ENCODE measurements at regions not wholly inside any gene's neighbourhood (a gene's known extent, or its start where the extent isn't known, plus 50 kb on each side); places are given as distances from the start of the nearest gene placed in this dataset.
A peak's percentile ranks its signal among the peaks of the same experiment; 100 is the strongest.

DNA sequence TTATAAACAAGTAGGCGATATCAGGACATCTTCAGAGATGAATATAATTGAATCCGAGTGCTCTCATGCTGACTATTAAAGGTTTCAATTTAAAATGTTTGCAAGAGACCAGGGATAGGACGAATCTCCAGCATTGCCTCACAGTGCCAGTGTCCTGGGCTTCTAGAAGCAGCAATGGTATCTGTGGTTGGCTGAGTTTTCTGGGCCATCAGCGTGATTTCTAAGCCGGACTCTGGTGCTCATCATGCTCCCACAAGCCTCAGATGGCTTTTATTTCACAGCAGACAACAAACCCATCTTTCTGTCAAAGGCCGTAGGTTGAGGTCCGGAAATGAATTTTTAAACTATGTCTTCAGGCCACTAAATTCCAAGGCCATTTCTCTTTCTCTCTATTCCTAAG is 187.7 kb downstream of the FOXO1 start (continued):
- TF ChIP-seq, protein P1, sequence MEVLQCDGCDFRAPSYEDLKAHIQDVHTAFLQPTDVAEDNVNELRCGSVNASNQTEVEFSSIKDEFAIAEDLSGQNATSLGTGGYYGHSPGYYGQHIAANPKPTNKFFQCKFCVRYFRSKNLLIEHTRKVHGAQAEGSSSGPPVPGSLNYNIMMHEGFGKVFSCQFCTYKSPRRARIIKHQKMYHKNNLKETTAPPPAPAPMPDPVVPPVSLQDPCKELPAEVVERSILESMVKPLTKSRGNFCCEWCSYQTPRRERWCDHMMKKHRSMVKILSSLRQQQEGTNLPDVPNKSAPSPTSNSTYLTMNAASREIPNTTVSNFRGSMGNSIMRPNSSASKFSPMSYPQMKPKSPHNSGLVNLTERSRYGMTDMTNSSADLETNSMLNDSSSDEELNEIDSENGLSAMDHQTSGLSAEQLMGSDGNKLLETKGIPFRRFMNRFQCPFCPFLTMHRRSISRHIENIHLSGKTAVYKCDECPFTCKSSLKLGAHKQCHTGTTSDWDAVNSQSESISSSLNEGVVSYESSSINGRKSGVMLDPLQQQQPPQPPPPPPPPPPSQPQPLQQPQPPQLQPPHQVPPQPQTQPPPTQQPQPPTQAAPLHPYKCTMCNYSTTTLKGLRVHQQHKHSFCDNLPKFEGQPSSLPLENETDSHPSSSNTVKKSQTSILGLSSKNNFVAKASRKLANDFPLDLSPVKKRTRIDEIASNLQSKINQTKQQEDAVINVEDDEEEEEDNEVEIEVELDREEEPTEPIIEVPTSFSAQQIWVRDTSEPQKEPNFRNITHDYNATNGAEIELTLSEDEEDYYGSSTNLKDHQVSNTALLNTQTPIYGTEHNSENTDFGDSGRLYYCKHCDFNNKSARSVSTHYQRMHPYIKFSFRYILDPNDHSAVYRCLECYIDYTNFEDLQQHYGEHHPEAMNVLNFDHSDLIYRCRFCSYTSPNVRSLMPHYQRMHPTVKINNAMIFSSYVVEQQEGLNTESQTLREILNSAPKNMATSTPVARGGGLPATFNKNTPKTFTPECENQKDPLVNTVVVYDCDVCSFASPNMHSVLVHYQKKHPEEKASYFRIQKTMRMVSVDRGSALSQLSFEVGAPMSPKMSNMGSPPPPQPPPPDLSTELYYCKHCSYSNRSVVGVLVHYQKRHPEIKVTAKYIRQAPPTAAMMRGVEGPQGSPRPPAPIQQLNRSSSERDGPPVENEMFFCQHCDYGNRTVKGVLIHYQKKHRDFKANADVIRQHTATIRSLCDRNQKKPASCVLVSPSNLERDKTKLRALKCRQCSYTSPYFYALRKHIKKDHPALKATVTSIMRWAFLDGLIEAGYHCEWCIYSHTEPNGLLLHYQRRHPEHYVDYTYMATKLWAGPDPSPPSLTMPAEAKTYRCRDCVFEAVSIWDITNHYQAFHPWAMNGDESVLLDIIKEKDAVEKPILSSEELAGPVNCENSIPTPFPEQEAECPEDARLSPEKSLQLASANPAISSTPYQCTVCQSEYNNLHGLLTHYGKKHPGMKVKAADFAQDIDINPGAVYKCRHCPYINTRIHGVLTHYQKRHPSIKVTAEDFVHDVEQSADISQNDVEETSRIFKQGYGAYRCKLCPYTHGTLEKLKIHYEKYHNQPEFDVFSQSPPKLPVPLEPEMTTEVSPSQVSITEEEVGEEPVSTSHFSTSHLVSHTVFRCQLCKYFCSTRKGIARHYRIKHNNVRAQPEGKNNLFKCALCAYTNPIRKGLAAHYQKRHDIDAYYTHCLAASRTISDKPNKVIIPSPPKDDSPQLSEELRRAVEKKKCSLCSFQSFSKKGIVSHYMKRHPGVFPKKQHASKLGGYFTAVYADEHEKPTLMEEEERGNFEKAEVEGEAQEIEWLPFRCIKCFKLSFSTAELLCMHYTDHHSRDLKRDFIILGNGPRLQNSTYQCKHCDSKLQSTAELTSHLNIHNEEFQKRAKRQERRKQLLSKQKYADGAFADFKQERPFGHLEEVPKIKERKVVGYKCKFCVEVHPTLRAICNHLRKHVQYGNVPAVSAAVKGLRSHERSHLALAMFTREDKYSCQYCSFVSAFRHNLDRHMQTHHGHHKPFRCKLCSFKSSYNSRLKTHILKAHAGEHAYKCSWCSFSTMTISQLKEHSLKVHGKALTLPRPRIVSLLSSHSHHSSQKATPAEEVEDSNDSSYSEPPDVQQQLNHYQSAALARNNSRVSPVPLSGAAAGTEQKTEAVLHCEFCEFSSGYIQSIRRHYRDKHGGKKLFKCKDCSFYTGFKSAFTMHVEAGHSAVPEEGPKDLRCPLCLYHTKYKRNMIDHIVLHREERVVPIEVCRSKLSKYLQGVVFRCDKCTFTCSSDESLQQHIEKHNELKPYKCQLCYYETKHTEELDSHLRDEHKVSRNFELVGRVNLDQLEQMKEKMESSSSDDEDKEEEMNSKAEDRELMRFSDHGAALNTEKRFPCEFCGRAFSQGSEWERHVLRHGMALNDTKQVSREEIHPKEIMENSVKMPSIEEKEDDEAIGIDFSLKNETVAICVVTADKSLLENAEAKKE (CRISPR knock-in tag; IDR thresholded peaks at IDR 0.05): no peak

DNA sequence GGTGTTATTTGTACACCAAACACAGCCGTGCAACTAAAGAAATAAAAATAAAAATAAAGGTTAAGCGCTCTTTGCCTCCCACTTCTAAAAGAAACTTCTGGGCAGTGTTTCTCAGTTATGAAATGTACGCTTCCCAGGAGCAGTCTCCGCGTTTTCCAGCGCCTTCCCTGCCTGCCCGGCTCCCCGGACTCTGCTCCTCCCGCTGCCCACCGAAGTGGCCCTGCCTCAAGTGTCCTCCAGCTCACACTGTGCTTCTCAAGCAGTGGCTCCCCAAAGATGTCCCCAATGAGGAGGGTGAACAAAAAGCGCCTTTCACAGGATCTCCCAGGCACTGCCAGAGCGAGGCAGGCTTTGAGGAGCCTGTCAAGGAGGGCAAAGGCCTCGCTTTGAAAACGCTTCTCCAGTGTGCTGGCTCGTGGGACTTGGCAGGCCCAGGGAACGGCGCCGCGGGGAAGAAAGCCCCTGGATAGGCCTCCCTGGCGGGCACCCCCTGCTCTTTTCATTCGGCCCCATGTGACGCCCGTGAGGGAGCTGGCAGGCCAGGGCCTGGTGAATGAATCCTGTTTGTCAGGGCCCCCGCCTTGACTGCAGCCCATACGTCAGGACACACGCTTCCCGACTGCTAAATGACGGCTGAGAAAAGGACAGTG is 187.1 kb downstream of the FOXO1 start:
- peak; percentile 48 for ATAC-seq
- Mint-ChIP-seq H3K4me3 (no peak overlapping the region), H3K9me3 (no peaks in the 10 kb centered on the region; the same call in 2 of the 3 replicates), H3K36me3 (ENCODE audit: low read depth) (no peaks in the 10 kb centered on the region; the same call in 2 of the 3 replicates), H3K27me3 (ENCODE audit: insufficient read depth, low read depth, poor library complexity) (peaks cover 13% of the 10 kb centered on the region), H3K27ac (0 out of 2 replicates have a peak overlapping the region, but pooled peaks have one; percentile 69), H3K4me1 (peaks cover 45% of the 10 kb centered on the region)
- Histone ChIP-seq H3K79me2 (replicated peaks; ENCODE audit: insufficient read depth) (no peaks in the 10 kb centered on the region), H2AFZ (no peak overlapping the region), H3K4me1 (ENCODE audit: insufficient read depth) (peaks cover 13% of the 10 kb centered on the region), H3K4me2 (no peak overlapping the region), H3F3A (replicated peaks; ENCODE audit: low read depth) (no peaks in the 10 kb centered on the region), H3K9me2 (ENCODE audit: insufficient read depth) (no peaks in the 10 kb centered on the region), H3K27ac (ENCODE audit: low read depth) (no peak overlapping the region), H3K4me3 (no peak overlapping the region), H3K36me3 (ENCODE audit: insufficient read depth) (no peaks in the 10 kb centered on the region), H4K20me1 (replicated peaks; ENCODE audit: insufficient read depth) (no peaks in the 10 kb centered on the region), H3K27me3 (ENCODE audit: insufficient read depth) (no peaks in the 10 kb centered on the region)
- DNase-seq (ENCODE audit: low spot score): no peak
- TF ChIP-seq, protein P2, sequence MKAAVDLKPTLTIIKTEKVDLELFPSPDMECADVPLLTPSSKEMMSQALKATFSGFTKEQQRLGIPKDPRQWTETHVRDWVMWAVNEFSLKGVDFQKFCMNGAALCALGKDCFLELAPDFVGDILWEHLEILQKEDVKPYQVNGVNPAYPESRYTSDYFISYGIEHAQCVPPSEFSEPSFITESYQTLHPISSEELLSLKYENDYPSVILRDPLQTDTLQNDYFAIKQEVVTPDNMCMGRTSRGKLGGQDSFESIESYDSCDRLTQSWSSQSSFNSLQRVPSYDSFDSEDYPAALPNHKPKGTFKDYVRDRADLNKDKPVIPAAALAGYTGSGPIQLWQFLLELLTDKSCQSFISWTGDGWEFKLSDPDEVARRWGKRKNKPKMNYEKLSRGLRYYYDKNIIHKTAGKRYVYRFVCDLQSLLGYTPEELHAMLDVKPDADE (IDR thresholded peaks at IDR 0.05): no peak
- TF ChIP-seq, protein P3, sequence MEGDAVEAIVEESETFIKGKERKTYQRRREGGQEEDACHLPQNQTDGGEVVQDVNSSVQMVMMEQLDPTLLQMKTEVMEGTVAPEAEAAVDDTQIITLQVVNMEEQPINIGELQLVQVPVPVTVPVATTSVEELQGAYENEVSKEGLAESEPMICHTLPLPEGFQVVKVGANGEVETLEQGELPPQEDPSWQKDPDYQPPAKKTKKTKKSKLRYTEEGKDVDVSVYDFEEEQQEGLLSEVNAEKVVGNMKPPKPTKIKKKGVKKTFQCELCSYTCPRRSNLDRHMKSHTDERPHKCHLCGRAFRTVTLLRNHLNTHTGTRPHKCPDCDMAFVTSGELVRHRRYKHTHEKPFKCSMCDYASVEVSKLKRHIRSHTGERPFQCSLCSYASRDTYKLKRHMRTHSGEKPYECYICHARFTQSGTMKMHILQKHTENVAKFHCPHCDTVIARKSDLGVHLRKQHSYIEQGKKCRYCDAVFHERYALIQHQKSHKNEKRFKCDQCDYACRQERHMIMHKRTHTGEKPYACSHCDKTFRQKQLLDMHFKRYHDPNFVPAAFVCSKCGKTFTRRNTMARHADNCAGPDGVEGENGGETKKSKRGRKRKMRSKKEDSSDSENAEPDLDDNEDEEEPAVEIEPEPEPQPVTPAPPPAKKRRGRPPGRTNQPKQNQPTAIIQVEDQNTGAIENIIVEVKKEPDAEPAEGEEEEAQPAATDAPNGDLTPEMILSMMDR (conservative IDR thresholded peaks at IDR 0.05; ENCODE audit: low read depth in 2 of 2): no peak
- TF ChIP-seq CREB1 (CRISPR knock-in tag; IDR thresholded peaks at IDR 0.05; ENCODE audit: low read depth) (no peak), JUNB (IDR thresholded peaks at IDR 0.05; ENCODE audit: unreplicated experiment) (no peak), EZH2phosphoT487 (IDR thresholded peaks at IDR 0.05; ENCODE audit: unreplicated experiment) (no peak), ZNF331 (CRISPR knock-in tag; IDR thresholded peaks at IDR 0.05; ENCODE audit: low read depth) (no peak), ZNF114 (CRISPR knock-in tag; IDR thresholded peaks at IDR 0.05) (no peak), NANOG (IDR thresholded peaks at IDR 0.05; ENCODE audit: borderline replicate concordance) (no peak), STAT1 (IDR thresholded peaks at IDR 0.05; ENCODE audit: unreplicated experiment) (no peak), EZH2 (IDR thresholded peaks at IDR 0.05; ENCODE audit: low read depth, unreplicated experiment) (no peak)
- TF ChIP-seq, protein P4, sequence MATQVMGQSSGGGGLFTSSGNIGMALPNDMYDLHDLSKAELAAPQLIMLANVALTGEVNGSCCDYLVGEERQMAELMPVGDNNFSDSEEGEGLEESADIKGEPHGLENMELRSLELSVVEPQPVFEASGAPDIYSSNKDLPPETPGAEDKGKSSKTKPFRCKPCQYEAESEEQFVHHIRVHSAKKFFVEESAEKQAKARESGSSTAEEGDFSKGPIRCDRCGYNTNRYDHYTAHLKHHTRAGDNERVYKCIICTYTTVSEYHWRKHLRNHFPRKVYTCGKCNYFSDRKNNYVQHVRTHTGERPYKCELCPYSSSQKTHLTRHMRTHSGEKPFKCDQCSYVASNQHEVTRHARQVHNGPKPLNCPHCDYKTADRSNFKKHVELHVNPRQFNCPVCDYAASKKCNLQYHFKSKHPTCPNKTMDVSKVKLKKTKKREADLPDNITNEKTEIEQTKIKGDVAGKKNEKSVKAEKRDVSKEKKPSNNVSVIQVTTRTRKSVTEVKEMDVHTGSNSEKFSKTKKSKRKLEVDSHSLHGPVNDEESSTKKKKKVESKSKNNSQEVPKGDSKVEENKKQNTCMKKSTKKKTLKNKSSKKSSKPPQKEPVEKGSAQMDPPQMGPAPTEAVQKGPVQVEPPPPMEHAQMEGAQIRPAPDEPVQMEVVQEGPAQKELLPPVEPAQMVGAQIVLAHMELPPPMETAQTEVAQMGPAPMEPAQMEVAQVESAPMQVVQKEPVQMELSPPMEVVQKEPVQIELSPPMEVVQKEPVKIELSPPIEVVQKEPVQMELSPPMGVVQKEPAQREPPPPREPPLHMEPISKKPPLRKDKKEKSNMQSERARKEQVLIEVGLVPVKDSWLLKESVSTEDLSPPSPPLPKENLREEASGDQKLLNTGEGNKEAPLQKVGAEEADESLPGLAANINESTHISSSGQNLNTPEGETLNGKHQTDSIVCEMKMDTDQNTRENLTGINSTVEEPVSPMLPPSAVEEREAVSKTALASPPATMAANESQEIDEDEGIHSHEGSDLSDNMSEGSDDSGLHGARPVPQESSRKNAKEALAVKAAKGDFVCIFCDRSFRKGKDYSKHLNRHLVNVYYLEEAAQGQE (IDR thresholded peaks at IDR 0.05; ENCODE audit: unreplicated experiment): no peak

Measured in GM23338 (cell line).